ENCODE measurements at regions not wholly inside any gene's neighbourhood (a gene's known extent, or its start where the extent isn't known, plus 50 kb on each side); places are given as distances from the start of the nearest gene placed in this dataset.
A peak's percentile ranks its signal among the peaks of the same experiment; 100 is the strongest.
"Not testable (repeated sequence)": the region's sequence is repeated elsewhere in the genome, so short reads cannot be mapped to it uniquely, and the experiment has no call there.

DNA sequence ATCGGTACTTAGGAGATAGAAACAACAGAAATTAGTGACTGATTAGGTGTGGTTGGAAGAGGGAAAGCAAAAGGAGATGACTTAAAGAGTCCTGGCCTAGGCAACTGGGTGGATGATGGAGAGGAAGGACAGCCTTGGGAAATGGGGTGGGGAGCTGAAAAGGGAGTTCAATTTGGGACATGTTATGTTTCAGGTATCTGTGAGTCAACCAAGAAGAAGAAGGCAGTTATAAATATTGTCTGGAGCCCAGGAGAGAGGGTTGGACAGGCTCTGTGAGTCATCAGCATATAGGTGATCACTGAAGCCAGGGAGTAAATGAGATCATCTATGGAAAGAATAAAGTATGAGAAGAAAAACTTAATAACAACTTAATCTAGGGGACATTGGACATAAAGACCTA is 357.7 kb downstream of the NPR3 start:
- DNase-seq (ENCODE audit: low read depth in 2 of 2) = no peak

GRCh38 chr5:33072296-33072695 is 361.2 kb downstream of the NPR3 start:
- DNase-seq (ENCODE audit: low read depth in 2 of 2) = no peak

DNA sequence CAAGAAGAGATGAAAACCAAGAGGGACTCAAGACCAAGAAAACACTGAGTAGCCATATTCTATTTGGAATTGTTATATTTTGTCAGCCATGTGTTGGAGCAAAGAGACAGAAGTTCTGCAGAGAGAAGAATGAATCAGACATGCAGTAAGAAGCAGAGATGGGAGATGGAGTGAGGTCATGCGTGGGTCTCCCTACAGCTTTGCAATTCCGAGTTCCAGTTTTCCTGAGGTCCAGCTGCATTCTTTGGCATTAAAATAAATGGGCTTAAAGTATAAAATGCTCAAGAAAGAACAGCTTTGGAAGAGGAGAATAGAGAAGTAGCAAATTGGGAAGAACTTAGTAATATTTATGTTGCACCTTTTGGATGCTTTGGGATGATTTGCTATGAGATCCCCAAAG is 361.6 kb downstream of the NPR3 start:
- DNase-seq (ENCODE audit: low read depth in 2 of 2) = no peak

- no peak for DNase-seq (ENCODE audit: low read depth in 2 of 2)
Observed at GRCh38 chr5:33073881-33074327, 362.8 kb downstream of the NPR3 start.

DNA sequence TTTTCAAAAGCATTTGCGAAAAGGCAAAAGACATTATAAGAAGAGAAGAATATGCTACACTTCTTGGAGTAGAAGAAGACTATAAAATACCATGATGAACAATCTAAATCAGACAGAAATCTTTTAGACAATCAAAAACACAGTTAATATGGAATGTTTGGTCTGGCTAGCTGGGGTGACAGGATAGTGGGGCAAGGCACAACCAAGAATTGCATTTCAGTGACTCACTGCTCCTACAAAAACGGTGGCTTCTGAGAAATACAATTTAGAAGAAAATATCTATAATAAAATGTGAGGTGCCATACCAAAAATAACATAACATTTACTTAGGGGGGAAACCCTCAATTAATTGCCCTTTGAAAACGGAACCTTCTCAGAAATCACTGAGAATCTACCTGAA is 363.4 kb downstream of the NPR3 start:
- peak in 1 of 2 experiments; percentile 15 for DNase-seq (ENCODE audit: low read depth in 2 of 2)

- DNase-seq (ENCODE audit: low read depth in 2 of 2) = no peak
Observed at GRCh38 chr5:33075731-33076130, 364.6 kb downstream of the NPR3 start.

DNA sequence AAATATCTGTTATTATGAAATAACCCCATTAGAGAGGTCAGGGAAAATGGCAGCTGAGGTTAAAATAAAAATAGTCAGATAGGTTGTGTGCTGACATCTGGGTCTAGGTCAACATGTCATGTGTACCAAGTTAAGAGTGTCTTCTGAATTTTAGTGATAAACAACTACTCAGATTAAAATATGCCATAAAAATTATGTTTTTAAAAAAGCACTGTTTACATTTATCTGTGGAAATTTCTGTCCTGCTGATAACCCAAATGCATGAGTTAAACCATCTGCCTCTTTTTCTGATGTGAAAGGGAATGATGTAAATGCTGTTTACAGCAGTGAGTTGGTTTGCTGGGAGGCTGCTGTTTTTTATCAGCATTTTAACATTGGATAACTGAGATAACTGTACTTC is 361.2 kb upstream of the TARS1 start:
- DNase-seq (ENCODE audit: low read depth in 2 of 2) = no peak

DNA sequence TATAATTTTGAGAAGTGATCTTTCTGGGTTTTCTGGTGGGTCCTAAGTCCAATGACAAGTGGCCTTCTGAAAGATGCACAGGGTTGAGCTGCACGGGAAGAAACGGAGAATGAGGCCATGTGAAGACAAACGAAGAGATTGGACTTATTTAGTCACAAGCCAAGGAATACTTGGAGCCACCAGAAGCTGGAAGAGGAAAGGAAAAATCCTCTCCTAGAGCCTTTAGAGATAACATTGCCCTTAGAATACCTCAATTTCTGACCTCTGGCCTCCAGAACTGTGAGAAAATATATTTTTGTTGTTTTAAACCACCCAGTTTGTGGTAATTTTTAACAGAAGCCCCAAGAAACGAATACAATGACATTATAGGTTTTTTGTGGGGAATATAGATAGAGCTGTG is 360.5 kb upstream of the TARS1 start:
- no peak for DNase-seq (ENCODE audit: low read depth in 2 of 2)

DNA sequence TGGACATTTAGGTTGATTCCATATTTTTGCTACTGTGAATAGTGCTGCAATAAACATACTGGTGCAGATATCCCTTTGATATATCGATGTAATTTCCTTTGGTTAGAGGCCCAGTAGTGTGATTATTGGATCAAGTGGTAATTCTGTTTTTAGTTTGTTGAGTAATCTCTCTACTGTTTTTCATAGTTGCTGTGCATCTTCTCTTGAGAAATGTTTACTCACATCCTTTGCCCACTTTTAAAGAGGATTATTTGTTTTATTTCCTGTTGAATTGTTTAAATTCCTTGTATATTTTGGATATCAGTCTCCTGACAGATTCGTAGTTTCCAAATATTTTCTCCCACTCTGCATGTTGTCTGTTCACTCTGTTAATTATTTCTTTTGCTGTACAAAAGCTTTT is 352.6 kb upstream of the TARS1 start:
- DNase-seq (ENCODE audit: low read depth in 2 of 2) = no peak

DNA sequence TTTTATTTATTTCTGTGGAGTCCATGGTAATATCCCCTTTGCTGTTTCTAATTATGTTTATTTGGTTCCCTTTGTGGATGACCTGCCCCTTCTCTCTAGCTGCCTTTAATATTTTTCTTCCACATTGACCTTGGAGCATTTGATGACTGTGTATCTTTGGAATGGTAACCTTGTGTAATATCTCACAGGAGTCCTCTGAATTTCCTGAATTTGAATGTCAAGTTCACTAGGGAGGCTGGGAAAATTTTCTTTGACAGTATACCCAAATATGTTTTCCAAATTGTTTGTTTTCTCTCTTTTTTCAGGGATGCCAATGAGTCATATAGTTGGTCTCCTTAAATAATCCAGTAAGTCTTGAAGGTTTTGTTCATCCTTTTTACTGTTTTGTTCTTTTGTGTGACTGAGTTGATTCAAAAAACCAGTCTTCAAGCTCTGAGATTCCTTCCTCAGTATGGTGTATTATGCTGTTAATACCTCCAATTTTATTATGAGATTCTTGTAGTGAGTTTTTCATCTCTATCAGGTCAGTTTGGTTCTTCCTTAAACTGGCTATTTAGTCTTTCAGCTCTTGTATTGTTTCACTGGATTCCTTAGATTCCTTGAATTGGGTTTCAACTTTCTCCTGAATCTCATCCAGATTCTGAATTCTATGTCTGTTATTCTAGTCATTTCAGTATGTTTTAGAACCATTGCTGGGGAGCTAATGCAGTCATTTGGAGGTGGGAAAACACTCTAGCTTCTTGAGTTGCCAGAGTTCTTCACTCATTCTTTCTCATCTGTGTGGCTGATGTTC is 349.0 kb upstream of the TARS1 start:
- DNase-seq (ENCODE audit: low read depth in 2 of 2) = peak; percentile 67 to 68

DNA sequence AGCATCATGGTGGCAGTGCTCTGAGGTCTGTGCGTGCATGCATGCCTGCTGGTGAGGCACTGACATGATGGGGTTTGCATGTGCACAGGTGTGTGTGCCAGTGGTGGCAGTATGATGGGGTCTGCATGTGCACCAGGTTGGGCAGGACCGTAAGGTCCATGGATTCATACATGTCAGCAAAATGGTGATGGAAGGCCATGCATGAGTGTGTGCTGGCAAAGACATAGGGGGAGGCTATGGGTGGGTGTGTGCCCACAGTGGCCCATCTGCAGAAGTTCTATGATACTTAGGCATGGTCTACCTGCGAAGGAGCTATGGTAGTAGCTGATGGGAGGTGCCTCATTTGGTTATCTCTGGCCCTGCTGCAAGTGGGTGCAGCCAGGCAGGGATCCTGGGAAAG is 348.0 kb upstream of the TARS1 start:
- DNase-seq (ENCODE audit: low read depth in 2 of 2) = no peak

DNA sequence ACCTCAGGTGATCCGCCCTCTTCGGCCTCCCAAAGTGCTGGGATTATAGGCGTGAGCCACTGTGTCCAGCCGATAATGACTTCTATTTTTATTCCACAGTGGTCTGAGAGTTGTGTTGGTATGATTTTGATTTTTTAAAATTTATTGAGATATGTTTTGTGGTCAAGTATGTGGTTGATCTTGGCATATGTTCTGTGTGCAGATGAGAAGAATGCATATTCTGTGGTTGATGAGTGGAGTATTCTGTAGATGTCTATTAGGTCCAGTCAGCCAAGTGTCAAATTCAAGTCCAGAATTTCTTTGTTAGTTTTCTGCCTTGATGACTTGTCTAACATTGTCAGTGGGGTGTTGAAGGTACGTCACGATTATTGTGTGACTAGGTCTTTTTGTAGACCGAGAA is 338.2 kb upstream of the TARS1 start:
- no peak for DNase-seq (ENCODE audit: low read depth in 2 of 2)

DNA sequence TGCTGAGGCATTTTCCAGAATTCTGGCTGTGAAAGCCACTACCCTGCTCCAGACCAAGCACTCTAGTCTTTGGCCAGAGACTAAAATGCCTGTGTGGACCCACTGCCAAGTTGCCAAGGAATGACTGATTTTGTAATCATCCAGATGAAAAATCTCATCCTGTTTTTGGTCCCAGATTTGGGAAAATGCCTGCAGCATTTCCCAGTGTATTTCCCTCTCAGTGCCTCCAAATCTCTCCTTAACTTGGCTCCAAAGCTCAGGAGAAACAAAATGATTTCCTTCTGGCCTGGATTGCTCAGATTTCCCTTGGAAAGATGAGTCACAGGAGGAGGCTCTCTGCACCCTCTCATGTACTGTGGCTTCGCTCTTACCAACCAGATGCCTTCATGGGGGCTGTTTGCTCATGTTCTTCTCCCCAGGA is 335.2 kb upstream of the TARS1 start:
- DNase-seq (ENCODE audit: low read depth in 2 of 2) = peak; percentile 53

GRCh38 chr5:33110496-33110895 is 330.3 kb upstream of the TARS1 start:
- not testable (repeated sequence) for DNase-seq (ENCODE audit: low read depth in 2 of 2)

GRCh38 chr5:33114361-33114760 is 326.4 kb upstream of the TARS1 start:
- no peak for DNase-seq (ENCODE audit: low read depth in 2 of 2)

GRCh38 chr5:33115467-33115866 is 325.3 kb upstream of the TARS1 start:
- DNase-seq (ENCODE audit: low read depth in 2 of 2) = no peak

- no peak for DNase-seq (ENCODE audit: low read depth in 2 of 2)
Observed at GRCh38 chr5:33118761-33119415, 321.9 kb upstream of the TARS1 start.

- peak; percentile 20 to 38 for DNase-seq (ENCODE audit: low read depth in 2 of 2)
Observed at GRCh38 chr5:33120671-33121070, 320.1 kb upstream of the TARS1 start.

- no peak for DNase-seq (ENCODE audit: low read depth in 2 of 2)
Observed at GRCh38 chr5:33129309-33129708, 311.5 kb upstream of the TARS1 start.

DNA sequence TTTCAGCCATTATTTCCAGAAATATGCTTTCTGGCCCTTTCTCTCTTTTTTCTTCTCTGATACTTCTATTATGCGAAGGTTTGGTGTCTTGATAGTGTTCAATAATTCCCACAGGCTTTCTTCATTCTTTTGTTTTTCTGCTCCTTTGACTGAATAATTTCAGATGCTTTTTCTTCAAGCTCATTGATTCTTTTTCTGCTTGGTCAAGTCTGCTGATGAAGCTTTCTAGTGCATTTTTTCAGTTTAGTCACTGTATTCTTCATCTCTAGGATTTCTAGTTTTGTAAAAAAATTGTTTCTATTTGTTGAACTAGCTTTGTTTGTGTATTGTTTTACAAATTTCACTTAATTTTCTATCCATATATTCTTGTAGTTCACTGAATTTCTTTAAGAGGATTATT is 304.0 kb upstream of the TARS1 start:
- DNase-seq (ENCODE audit: low read depth in 2 of 2) = no peak

DNA sequence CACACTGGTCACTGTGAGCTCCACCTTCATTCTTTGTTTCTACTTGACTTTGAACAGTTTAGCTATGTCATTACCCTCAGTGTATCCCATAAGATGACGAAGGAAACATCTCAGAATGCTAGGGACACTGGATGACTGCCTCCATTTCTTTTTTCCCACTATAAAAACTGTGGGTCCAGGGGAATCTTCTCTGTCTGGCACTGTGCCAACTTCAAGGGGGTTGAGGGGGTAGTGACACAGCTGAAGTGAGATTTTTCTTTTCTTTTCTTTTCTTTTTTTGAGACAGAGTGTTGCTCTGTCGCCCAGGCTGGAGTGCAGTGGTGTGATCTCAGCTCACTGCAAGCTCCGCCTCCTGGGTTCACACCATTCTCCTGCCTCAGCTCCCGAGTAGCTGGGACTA is 302.6 kb upstream of the TARS1 start:
- DNase-seq (ENCODE audit: low read depth in 2 of 2) = not testable (repeated sequence)

- DNase-seq (ENCODE audit: low read depth in 2 of 2) = no peak
Observed at GRCh38 chr5:33143405-33144123, 297.2 kb upstream of the TARS1 start.

DNA sequence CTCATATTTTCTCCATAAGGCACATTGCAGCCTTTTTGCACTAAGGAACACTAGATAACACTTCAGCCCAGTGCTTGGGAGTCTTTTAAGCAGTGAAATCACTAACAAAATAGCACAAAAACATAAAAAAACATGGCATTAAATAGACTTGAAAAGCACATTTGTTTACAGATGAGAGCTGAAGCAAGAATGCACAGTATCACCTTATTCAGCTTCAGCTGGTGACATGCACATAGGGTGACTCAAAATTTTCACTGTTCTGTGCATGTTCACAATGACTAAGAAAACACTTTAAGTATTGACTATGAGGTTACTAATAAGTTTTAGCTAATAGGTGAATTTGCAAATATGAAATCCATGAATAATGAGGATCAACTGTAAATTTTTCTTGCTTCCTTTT is 293.9 kb upstream of the TARS1 start:
- DNase-seq (ENCODE audit: low read depth in 2 of 2) = no peak

Measured in fibroblast of skin of left quadriceps (primary cell).